ENCODE measurements at regions not wholly inside any gene's neighbourhood (a gene's known extent, or its start where the extent isn't known, plus 50 kb on each side); places are given as distances from the start of the nearest gene placed in this dataset.

GRCh38 chr20:22490287-22491193 is 93.8 kb downstream of the FOXA2 start (continued):
- peak; percentile 87; the same call in 1 of the 2 replicates for TF ChIP-seq ZNF709 (CRISPR knock-in tag; IDR thresholded peaks at IDR 0.05)

- Histone ChIP-seq H3K27ac (ENCODE audit: extremely low read length, insufficient read depth, low read length) (peak overlapping the region; percentile 84), H3K36me3 (replicated peaks in 1 of 2; ENCODE audit: control insufficient read depth in 1 of 2, insufficient read depth in 2 of 2, low read length in 2 of 2) (no peaks in the 10 kb centered on the region), H3K4me2 (ENCODE audit: low read depth, low read length) (peak overlapping the region; percentile 87), H4K20me1 (ENCODE audit: insufficient read depth, low read length) (no peaks in the 10 kb centered on the region), H3K79me2 (ENCODE audit: insufficient read depth, low read length) (no peaks in the 10 kb centered on the region), H3K27me3 (ENCODE audit: control insufficient read depth in 1 of 2, insufficient read depth in 2 of 2, low read length in 2 of 2) (no peaks in the 10 kb centered on the region), H3K9me3 (ENCODE audit: low read length) (0 out of 2 replicates have a peak, but pooled peaks cover 4% of the 10 kb centered on the region), H3K9ac (ENCODE audit: insufficient read depth, low read depth, low read length) (peak overlapping the region; percentile 69), H2AFZ (ENCODE audit: low read length) (peak overlapping the region; percentile 79), H3K4me3 (replicated peaks in 1 of 3; ENCODE audit: insufficient read depth in 1 of 3, low read depth in 2 of 3, low read length in 3 of 3) (peak overlapping the region; percentile 41 to 61 (median 59)), H3K4me1 (ENCODE audit: insufficient read depth, low read length) (peaks cover 41% of the 10 kb centered on the region)
- intact Hi-C loops (cut with micrococcal nuclease; ENCODE audit: unreplicated experiment) (loop anchor here (1.0 to 2.0 kb wide), 10 partner anchors 19 to 195 kb away; partner anchors contain the start of gene FOXA2), in situ Hi-C loops (cut with HindIII; ENCODE audit: extremely low pct_ligation_motif_present, low pct_unique_long_range_greater_than_20kb) (no loop called here)
- DNase-seq (ENCODE audit: low spot score) (peak; percentile 50), ATAC-seq (peak; percentile 49), FAIRE-seq (no peak)
- no TSS peak for BruUV-seq (replicated peaks)
- under 1% methylated on average over 11 of the region's 11 CpGs for WGBS (ENCODE audit: low lambda C conversion rate)
- ChIA-PET CTCF (ENCODE audit: low intra/inter-chr PET ratio, low total read pairs) (interaction anchor here (1.7 to 2.4 kb wide), 2 partner anchors 37 to 96 kb away, joined by 7 to 27 read pairs; partner anchors contain the start of gene FOXA2), POLR2A (interaction anchor here (0.8 to 5.0 kb wide), 21 partner anchors 10 to 1777 kb away, joined by 3 to 147 read pairs (median 9); partner anchors contain the start of genes FOXA2 and RALGAPA2)
- TF ChIP-seq ZNF800 (CRISPR knock-in tag; IDR thresholded peaks at IDR 0.05): peak; percentile 59; the same call in 1 of the 2 replicates
- TF ChIP-seq ZNF34 (CRISPR knock-in tag; IDR thresholded peaks at IDR 0.05; ENCODE audit: borderline replicate concordance): no peak
- no peak for TF ChIP-seq ZNF709 (CRISPR knock-in tag; IDR thresholded peaks at IDR 0.05)
- TF ChIP-seq CBX5 (CRISPR knock-in tag; IDR thresholded peaks at IDR 0.05; ENCODE audit: borderline replicate concordance): no peak
- TF ChIP-seq TCF7 (IDR thresholded peaks at IDR 0.05; ENCODE audit: low read depth): peak; percentile 61; the same call in 1 of the 2 replicates
- no peak for TF ChIP-seq ZNF414 (CRISPR knock-in tag; IDR thresholded peaks at IDR 0.05)
- TF ChIP-seq MYNN (CRISPR knock-in tag; IDR thresholded peaks at IDR 0.05; ENCODE audit: low read depth): 0 out of 2 replicates have a peak, but pooled peaks have one; percentile 32
- peak; percentile 50; the same call in 1 of the 2 replicates for TF ChIP-seq ZNF441 (CRISPR knock-in tag; IDR thresholded peaks at IDR 0.05; ENCODE audit: borderline replicate concordance)
- TF ChIP-seq ATRX (CRISPR knock-in tag; IDR thresholded peaks at IDR 0.05; ENCODE audit: borderline replicate concordance): no peak
- TF ChIP-seq BHLHE40 (IDR thresholded peaks at IDR 0.05; ENCODE audit: low read length): no peak
- no peak for TF ChIP-seq EEA1 (CRISPR knock-in tag; IDR thresholded peaks at IDR 0.05; ENCODE audit: borderline replicate concordance)
- 0 out of 2 replicates have a peak, but pooled peaks have one; percentile 27 for TF ChIP-seq ZBTB42 (CRISPR knock-in tag; IDR thresholded peaks at IDR 0.05)
- TF ChIP-seq KDM2A (CRISPR knock-in tag; IDR thresholded peaks at IDR 0.05; ENCODE audit: borderline replicate concordance, low read depth): no peak
Observed at GRCh38 chr20:22489626-22490286, 94.6 kb downstream of the FOXA2 start.

All from HepG2 (cell line).